SHP77 treated with DMSO at 0.1 percent for 48 hours (cell line): ENCODE measurements at regions not wholly inside any gene's neighbourhood (a gene's known extent, or its start where the extent isn't known, plus 50 kb on each side); places are given as distances from the start of the nearest gene placed in this dataset.
"Not testable (repeated sequence)": the region's sequence is repeated elsewhere in the genome, so short reads cannot be mapped to it uniquely, and the experiment has no call there.

Source experiments
- DNase-seq: peaks from one replicate; lab custom pipeline; 2025; lab: John Stamatoyannopoulos, UW

DNA sequence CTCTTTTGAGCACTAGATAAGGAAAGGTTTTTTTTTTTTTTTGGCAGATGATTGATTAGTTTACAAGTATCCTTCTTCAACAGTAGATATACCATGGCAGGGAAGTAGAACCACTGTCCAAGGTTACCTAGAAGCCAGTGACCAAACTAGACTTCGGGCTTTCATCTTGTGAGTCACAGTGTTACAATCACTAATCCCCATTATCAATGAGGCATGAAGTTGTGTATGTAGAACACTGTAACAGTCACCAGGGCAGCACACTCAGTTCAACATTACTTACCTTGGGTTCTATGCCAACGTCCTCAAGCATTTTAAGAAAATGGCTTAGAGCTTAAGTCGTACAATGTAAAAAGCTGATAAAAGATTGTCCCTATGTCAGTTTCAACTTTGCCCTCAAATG is 430.9 kb downstream of the ETS1 start:
- no peak for DNase-seq

GRCh38 chr11:128155590-128155989 is 431.8 kb downstream of the ETS1 start:
- no peak for DNase-seq

GRCh38 chr11:128153697-128154048 is 433.7 kb downstream of the ETS1 start:
- no peak for DNase-seq

DNA sequence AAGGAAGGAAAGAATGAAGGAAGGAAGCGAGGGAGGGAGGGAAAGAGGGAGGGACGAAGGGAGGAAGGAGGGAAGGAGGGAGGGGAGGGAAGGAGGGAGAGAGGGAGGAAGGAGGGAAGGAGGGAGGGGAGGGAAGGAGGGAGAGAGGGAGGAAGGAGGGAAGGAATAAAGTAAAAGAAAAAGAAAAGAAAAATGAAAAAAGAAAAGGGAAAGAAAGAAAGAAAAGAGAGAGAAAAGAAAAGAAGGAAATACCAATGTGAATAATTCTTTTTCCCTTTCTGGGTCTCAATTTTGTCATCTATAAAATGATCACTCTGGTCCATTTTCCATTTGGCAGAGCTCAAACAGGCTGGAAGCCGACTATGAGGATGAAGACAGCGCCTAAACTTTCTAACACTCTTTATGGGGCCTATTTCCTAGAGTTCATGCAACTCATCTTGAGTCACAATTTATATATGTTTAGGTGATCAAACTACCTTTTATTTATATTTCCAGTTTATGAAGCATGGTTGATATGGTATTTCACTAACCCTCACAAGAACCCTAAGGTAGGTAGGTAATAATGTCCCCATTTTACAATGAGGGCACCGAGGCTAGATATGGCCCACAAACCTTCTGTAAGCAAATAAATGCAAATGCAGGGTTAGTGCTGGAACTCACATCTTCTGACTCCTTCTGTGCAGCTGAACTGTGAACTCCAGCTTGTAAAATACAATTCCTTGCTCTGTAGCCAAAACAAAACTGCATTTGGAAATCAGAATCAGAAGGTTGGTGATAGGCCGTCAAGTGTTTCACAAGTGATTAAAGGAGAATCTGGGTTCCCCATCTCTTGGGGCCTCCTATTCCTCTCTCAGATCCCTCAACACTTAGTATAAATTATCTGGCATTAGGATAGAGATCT is 434.3 kb downstream of the ETS1 start:
- no peak for DNase-seq

DNA sequence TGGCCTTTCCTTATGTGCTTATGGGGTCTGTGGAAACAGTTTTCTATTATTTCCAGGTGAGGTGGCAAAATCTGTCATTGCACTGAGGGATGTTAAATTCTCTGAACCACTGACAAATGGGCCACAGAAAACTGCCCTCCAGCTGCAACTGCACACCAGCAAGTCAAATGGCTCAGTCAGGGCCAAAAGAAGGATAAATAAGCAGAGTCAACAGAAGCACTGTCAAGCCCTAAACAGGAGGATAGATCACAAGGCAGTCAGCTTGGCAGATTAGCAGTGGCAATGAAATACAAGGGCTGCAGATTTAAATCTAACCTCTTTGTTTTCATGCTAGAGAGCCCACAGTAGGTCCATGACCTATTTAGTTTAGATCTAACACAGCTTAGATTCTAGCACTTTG is 435.6 kb downstream of the ETS1 start:
- DNase-seq, result no peak

DNA sequence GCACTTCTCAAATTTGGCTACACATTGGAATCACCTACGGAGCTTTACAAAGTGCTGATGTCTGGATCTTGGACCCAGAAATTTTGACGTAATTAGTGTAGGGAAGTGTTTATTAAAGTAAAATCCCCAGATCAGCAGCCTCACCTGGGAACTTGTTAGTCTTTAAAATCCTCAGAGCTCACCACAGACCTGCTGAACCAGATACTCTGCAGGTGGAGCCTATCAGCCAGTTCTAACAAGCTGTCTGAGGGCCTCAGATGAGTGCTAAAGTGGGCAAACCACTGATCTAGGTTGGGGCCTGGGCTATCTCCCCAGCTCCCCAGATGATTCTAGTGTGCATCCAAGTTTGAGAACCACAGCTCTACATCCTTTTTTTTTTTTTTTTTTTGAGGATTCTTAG is 436.0 kb downstream of the ETS1 start:
- no peak for DNase-seq

- no peak for DNase-seq
Measured at GRCh38 chr11:128148208-128148607, 439.1 kb downstream of the ETS1 start.

GRCh38 chr11:128146926-128147605 is 440.3 kb downstream of the ETS1 start:
- DNase-seq, result no peak

GRCh38 chr11:128140293-128140692 is 447.1 kb downstream of the ETS1 start:
- not testable (repeated sequence) for DNase-seq

DNA sequence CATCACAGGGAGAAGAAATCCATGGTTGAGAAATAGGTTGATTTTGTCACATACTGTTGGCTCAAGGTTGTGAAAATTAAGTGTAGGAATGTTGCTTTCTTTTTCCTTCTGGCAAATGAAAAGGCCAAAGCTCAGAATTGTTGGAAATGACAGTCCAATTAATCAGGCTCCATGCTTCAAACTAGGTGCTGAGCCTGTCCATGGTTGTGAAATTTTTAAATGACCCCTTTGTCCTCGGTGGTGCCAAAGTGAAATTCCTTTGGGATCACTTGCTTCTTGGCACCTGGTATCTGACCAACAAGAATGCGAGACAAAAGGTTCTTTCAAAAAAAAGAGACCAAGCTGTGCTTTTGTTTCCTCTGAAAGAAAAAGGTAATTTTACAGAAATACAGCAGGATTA is 451.9 kb downstream of the ETS1 start:
- DNase-seq, result no peak

- no peak for DNase-seq
Measured at GRCh38 chr11:128133501-128133900, 453.9 kb downstream of the ETS1 start.

DNA sequence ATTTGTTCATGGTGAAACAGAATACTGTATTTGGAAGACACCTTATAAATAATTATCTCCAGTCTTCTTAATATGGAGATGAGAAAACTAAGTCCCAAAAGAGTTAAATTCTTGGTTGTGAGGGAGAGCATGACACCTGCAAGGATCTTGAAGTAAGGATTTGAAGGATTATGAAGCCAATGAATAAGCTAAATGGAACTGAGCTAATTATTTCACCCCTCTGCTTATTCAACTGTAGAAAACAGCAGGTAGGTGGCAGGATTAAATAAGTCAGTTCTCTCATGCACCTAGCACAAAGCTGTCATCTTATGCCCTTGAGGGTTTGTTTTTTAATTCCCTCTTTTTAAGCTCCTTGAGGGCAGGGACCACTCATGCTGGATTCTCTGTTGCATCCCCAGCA is 457.3 kb downstream of the ETS1 start:
- DNase-seq, result no peak

GRCh38 chr11:128125723-128126122 is 461.6 kb downstream of the ETS1 start:
- DNase-seq, result no peak

DNA sequence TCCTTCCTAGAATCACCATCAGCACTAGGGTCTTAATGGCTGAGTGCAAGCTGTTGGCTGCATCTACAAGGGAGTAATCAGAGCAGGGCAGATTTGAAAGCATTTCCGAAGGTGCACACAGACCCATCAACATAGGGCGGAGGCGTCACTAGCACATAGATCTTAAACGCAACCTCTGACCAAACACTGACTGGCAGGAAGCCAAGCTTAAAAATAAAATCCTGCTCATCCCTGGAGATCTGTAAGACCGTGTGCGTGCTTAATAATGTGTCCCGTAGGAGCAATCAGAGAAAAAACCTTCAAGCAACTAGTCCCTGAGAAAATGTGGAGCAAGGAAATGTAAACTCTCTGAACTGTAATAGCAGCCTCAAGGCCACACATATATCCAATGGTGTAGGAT is 470.5 kb downstream of the ETS1 start:
- no peak for DNase-seq

DNA sequence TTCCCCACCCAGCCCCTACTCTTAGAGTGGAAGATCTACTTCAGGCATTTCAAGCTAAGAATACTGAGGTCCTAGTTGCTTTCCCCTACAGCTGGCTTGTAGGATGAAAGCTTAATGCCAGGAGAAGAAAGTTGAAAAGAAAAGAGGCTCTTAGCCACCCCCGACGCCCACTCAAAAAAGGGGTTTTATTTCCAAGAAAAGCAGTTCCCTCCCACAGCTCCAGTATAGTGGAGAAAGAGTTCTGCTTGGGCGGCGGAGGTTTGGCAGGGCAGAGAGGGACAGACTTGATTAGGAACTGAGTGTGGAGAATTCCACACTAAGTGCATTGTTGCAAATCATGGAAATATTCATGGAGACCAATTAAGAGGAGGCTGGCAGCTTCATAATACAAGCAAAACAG is 470.9 kb downstream of the ETS1 start:
- DNase-seq, result no peak

DNA sequence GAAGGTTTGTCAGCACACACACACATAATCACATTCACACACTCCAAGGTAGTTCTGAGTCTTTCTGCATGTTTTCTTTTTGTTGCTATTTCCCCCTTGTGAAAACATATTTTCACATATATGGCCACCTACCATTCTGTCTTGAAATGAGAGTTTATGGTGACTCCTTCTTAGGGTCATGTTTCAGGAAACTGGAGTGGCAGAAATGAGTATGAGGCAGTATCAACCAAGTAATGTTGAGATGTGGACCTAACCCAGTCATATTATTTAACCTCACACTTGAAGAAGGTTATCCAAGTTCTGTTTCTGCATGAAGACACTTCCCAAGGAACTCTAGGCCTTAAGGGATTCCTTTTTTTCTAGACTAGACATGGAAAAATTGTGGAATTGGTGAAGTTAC is 481.4 kb downstream of the ETS1 start:
- no peak for DNase-seq

DNA sequence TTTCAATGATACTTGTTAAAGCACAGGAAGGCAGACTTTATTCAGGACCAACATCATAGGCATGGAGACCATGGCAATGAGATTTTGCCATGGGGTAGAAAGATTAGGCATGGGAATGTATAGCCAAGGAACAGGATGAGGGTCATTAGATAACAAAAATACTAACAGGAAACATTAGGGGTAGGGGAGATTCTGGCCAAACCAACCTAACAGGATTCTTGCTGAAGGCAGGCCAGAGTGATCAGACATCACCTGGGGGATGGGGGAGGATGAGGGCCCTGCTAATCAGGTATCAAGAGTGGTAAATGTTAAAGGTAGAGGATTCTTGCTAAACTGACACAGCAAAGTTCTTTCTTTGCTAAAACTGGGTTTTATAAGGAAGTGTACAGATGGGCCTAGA is 481.8 kb downstream of the ETS1 start:
- no peak for DNase-seq

DNA sequence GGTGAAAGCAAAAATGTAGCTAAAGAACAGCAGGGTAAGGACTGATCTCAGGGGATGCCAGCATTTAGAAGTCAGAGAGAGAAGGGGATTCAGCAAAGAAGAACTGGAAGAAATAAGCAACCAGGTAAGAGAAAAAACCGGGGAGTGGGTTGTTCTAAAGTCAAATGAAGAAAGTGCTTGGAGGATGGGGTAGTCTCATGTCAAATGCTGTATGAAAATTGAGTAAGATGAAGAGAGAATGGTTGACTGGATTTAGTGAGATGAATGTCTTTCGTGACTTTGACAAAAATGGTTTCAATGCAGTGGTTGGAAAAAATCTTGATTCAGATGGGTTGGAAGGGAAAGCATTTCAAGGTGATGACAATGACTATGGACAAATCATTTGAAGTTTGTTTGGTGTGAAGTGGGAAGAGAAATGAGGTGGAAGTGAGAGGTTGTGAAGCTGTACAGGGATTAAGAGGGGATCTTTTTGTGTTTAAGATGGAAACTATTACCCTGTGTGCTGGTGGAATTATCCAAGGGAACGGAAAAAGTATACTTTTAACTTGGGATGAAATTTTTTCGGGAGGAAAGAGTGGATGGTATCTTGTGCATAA is 484.0 kb downstream of the ETS1 start:
- no peak for DNase-seq

- DNase-seq, result no peak
Measured at GRCh38 chr11:128098781-128099180, 488.6 kb downstream of the ETS1 start.

DNA sequence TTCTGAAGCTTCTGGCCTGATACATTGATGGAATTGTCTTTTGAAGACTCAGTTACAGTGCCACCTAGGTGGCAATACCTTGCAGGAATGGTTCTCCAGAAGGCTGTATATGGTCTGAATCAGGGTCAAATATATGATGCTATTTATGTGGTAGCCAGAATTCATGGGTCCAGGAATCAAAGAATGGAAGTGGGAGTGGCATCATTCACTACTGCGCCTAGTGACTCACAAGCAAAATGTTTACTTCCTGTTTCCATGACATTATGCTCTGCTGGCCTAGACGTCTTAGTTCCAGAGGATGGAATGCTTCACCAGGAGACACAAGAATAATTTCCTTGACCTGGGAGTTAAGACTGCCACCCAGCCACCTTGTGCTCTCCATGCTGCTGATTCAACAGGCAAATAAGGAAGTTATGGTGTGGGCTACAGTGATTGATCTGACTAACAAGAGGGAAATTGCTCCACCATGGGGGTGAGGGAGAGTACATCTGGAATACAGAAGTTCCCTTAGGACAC is 491.8 kb downstream of the ETS1 start:
- no peak for DNase-seq

- DNase-seq, result no peak
Measured at GRCh38 chr11:128093689-128094088, 493.7 kb downstream of the ETS1 start.

DNA sequence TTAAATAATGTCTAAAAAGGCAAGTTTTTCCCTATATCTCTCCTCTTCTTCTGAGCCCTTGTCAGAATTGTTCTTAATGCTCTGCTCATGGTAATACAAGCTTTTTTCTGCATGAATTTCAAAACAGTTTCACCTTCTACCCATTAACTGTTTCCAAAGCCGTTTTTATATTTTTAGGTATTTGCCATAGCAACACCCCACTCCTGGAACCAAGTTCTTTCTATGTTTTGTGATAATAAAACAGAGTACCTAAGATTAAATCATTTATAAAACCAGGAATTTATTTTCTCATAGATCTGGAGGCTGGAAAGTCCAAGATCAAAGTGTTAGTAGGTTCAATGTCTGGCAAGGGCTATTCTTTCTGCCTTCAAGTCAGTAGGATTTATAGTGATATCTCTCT is 497.4 kb downstream of the ETS1 start:
- no peak for DNase-seq

- DNase-seq, result no peak
Measured at GRCh38 chr11:128086794-128087193, 500.6 kb downstream of the ETS1 start.
